ENCODE measurements at regions not wholly inside any gene's neighbourhood (a gene's known extent, or its start where the extent isn't known, plus 50 kb on each side); places are given as distances from the start of the nearest gene placed in this dataset.

DNA sequence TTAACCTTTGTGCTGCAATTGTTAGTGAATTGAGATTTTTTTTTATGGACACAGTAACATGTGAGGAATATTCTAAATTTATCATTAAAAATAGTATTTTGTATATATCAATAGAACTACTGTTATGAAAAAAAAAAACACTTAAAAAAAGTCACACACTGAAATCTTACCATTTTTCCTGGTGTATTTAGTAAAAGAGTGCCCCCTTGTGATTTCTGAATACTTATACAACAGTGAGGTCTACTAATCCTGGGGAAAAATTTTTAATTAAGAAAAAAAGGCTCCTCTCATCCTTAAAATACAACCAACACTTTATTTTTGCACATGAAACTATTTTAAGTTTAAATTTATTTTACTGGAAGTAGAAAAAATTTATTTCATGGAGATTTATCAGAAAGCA, 56.4 kb upstream of the SPOCK3 start:
- TF ChIP-seq, protein P1, sequence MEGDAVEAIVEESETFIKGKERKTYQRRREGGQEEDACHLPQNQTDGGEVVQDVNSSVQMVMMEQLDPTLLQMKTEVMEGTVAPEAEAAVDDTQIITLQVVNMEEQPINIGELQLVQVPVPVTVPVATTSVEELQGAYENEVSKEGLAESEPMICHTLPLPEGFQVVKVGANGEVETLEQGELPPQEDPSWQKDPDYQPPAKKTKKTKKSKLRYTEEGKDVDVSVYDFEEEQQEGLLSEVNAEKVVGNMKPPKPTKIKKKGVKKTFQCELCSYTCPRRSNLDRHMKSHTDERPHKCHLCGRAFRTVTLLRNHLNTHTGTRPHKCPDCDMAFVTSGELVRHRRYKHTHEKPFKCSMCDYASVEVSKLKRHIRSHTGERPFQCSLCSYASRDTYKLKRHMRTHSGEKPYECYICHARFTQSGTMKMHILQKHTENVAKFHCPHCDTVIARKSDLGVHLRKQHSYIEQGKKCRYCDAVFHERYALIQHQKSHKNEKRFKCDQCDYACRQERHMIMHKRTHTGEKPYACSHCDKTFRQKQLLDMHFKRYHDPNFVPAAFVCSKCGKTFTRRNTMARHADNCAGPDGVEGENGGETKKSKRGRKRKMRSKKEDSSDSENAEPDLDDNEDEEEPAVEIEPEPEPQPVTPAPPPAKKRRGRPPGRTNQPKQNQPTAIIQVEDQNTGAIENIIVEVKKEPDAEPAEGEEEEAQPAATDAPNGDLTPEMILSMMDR (IDR thresholded peaks at IDR 0.05; ENCODE audit: low read depth, low read length): peak; percentile 42
- no peak for DNase-seq
- H3K27me3 ChIP-seq: no peaks in the 10 kb centered on the region
- no peak overlapping the region for H3K4me3 ChIP-seq (ENCODE audit: low read depth, low read length)
- no peaks in the 10 kb centered on the region for H3K4me1 ChIP-seq
- H3K36me3 ChIP-seq: no peaks in the 10 kb centered on the region
- H3K9me3 ChIP-seq: no peaks in the 10 kb centered on the region

DNA sequence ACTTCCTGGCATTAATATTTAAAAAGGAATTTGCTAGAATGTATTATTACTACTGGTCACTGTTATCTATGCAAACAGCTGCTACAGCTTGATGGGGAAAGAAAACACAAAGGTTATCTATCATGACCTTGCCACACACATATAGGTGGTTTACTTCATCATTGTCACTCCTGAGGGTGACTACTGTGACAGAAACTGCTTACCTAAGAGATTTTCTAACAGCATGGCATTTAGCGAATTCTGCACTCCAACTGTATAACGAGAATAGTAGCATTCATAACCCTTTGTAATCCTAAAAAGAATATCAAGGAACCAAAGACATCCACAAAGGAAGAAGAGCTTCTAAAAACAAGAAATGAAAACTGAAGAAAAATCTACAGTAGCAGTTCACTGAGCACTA, 74.6 kb upstream of the SPOCK3 start:
- Histone ChIP-seq H3K9me3 (no peaks in the 10 kb centered on the region), H3K27me3 (no peaks in the 10 kb centered on the region), H3K36me3 (no peaks in the 10 kb centered on the region), H3K4me1 (no peaks in the 10 kb centered on the region), H3K4me3 (ENCODE audit: low read depth, low read length) (no peak overlapping the region)
- no peak for DNase-seq
- TF ChIP-seq, protein P1 (IDR thresholded peaks at IDR 0.05; ENCODE audit: low read depth, low read length): no peak

DNA sequence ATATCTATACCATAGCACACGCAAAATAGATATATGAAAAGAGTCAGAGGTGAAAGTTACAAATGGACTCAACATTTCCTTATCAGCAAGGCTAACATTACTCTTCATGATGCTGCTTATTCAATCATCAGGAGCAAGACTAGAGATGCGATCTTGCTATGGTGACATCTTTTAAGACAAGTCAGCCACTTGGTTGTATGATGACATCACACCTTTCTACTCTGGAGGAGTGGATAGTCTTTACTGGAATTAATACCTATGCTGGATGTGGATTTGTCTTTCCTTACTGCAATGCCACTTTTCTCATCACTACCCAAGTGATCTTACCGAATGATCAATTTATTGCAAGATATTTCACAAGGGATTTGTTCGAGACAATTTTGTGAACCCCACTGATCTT, 87.0 kb upstream of the SPOCK3 start:
- TF ChIP-seq, protein P1 (IDR thresholded peaks at IDR 0.05; ENCODE audit: low read depth, low read length): no peak
- Histone ChIP-seq H3K36me3 (no peaks in the 10 kb centered on the region), H3K9me3 (no peaks in the 10 kb centered on the region), H3K4me3 (ENCODE audit: low read depth, low read length) (no peak overlapping the region), H3K4me1 (no peaks in the 10 kb centered on the region), H3K27me3 (no peaks in the 10 kb centered on the region)
- DNase-seq: no peak

DNA sequence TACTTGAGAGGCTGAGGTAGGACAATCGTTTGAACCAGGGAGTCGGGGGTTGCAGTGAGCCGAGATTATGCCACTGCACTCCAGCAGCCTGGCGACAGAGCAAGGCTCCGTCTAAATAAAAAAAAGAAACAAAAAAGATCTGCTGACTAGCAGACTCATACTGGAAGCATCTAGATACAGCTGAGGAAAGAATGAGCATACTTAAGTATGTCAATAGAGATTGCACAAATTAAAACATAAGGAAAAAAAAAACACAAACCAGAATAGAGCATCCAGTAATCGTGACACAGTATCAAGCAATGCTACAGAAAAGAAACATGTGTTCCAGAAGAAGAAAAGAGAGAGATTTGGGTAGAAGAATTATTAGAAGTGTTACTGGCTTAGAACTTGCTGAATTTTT, 105.5 kb upstream of the SPOCK3 start:
- Histone ChIP-seq H3K27me3 (no peaks in the 10 kb centered on the region), H3K36me3 (no peaks in the 10 kb centered on the region), H3K9me3 (no peaks in the 10 kb centered on the region), H3K4me3 (ENCODE audit: low read depth, low read length) (no peak overlapping the region), H3K4me1 (no peaks in the 10 kb centered on the region)
- DNase-seq: no peak
- TF ChIP-seq, protein P1 (IDR thresholded peaks at IDR 0.05; ENCODE audit: low read depth, low read length): no peak

DNA sequence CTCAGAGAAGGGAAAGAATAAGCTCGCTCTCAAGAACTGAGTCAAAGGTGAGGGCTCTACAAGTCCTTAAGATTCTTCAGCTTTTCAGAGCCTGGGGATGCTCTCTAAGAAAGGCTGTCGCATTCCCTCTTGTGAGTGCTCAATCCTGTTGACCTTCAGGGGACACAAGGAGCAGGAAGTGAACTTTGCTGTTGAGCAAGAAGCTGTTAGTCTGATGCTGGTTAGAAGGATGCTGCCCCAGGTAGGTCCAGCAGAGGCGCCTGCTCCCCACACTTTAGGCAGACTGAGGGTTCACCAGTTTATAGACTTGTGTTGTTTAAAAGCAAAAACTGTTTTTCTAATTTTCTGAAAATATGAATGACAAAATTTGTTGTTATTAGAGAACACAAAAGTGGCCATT, 125.4 kb upstream of the SPOCK3 start:
- Histone ChIP-seq H3K9me3 (no peaks in the 10 kb centered on the region), H3K27me3 (no peaks in the 10 kb centered on the region), H3K4me3 (ENCODE audit: low read depth, low read length) (no peak overlapping the region), H3K4me1 (no peaks in the 10 kb centered on the region), H3K36me3 (no peaks in the 10 kb centered on the region)
- DNase-seq: no peak
- TF ChIP-seq, protein P1 (IDR thresholded peaks at IDR 0.05; ENCODE audit: low read depth, low read length): no peak

DNA sequence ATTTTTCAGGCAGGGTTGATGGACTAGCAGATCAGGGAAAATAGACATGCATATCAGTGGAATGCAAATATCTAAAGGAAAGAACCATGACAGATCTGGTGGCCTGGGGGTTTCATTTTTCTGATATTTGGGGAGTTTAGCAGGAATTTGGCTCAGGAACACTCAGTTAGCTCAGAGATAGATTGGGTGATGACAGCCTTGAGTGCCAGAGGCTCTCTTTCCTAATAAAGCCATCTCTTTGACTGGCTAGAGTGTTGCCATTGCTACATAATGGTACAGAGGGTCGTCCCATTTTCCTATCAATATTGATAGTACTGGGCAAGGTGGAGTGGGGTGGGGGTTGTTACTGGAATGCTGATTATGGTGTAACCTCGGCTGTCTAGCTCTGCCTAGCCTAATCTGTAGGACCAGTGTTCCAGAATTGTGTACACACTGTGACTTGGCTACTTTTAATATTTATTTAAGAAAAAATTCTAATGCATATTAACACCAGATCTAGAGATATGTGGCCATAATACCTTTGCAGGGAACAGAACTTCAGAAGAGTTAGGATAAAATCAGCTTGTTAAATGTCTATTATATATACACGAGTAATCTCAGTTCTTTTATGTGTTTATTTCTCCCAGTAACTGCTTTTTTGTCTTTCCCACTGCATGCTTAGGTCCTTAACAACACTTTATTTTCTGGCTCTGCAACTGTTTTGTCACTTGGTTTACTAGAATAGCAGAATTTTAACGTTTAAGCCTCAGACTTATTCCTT, 145.0 kb upstream of the SPOCK3 start:
- no peaks in the 10 kb centered on the region for H3K9me3 ChIP-seq
- no peaks in the 10 kb centered on the region for H3K4me1 ChIP-seq
- no peaks in the 10 kb centered on the region for H3K36me3 ChIP-seq
- no peak for DNase-seq
- H3K27me3 ChIP-seq: no peaks in the 10 kb centered on the region
- H3K4me3 ChIP-seq (ENCODE audit: low read depth, low read length): no peak overlapping the region
- TF ChIP-seq, protein P1 (IDR thresholded peaks at IDR 0.05; ENCODE audit: low read depth, low read length): no peak

Data from BE2C (cell line).